NT2/D1 (cell line): ENCODE measurements at regions not wholly inside any gene's neighbourhood (a gene's known extent, or its start where the extent isn't known, plus 50 kb on each side); places are given as distances from the start of the nearest gene placed in this dataset.

Source experiments
- SUZ12 ChIP-seq: IDR thresholded peaks from 2 replicates; pipeline ENCODE4 v1.6.1; 2011; ENCODE audit not compliant: insufficient read length, insufficient read depth; ENCODE audit errors: extremely low read depth
- YY1 ChIP-seq: IDR thresholded peaks from 2 replicates; pipeline ENCODE4 v1.6.1; 2011; ENCODE audit not compliant: insufficient read length, insufficient read depth
- ZNF274 ChIP-seq: IDR thresholded peaks from 2 replicates; pipeline ENCODE4 v1.6.1; 2011; ENCODE audit warnings: mild to moderate bottlenecking, low read depth, low read length

DNA sequence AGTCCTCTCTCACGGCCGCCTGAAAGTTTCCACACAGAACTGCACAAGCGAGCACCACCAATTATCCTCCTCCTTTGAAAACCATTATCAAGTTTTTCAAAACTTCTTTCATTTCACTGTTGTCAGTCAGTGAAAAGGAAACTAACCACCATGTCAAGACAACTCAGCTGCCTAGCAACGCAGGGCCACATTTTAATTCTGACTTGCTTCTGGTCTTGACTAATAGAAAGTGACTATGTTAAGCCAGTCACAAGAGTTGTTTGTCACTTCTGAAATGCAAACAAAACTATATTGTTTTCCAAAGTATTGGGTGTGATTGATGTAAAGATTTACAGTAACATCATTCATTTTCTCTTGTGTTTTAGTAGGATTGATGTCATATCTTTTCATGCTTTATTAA is 612.8 kb upstream of the AGTR1 start:
- TF ChIP-seq ZNF274 (no peak), YY1 (no peak), SUZ12 (no peak)
